B cell (primary cell): ENCODE measurements at regions not wholly inside any gene's neighbourhood (a gene's known extent, or its start where the extent isn't known, plus 50 kb on each side); places are given as distances from the start of the nearest gene placed in this dataset.

ENCODE experiments used
- ATAC-seq: fragments of 200-7000 bp; cut with Tn5 transposase; one replicate; pipeline ENCODE4 v1.10.0; 2021; ENCODE audit warnings: low read depth, mild to moderate bottlenecking, moderate number of reproducible peaks, moderate library complexity
- CTCF ChIA-PET: fragments of 350-600 bp; sonication (Branson Sonifier 250); formaldehyde crosslinking; loops from one replicate; lab custom pipeline; 2021; ENCODE audit warnings: antibody characterized with exemption, inconsistent platforms; lab: Charles Lee
- POLR2A ChIA-PET: fragments of 350-600 bp; sonication (Branson Sonifier 250); formaldehyde crosslinking; loops from one replicate; lab custom pipeline; 2021; ENCODE audit warnings: antibody characterized with exemption; lab: Charles Lee
- DNase-seq: peaks from one replicate; pipeline ENCODE4 v3.0.0; 2013
- H2AFZ ChIP-seq: 2 replicates; pipeline ENCODE4 v1.6.1; 2012; ENCODE audit warnings: mild to moderate bottlenecking, low read depth, low read length; ENCODE audit not compliant: insufficient read depth, poor library complexity, severe bottlenecking
- H3K27ac ChIP-seq, 2 donors: 1 replicate in 1 of 2; 2 replicates in 1 of 2; pipeline ENCODE4 v1.5.1; 2012 to 2013; ENCODE audit warnings: low read length in 2 of 2, mild to moderate bottlenecking in 2 of 2, moderate library complexity in 1 of 2
- H3K27me3 ChIP-seq, 4 experiments: fragments of 200-600 bp in 1 of 4; sonication (generic) in 1 of 4; replicated peaks in 1 of 4; 1 replicate in 2 of 4; 2 replicates in 2 of 4; pipeline versions ENCODE4 v1.6.1 to v1.7.0; 2013 to 2016; ENCODE audit warnings: low read length in 3 of 4, mild to moderate bottlenecking in 2 of 4, mixed read lengths in 1 of 4, moderate library complexity in 1 of 4; ENCODE audit not compliant: insufficient read depth in 4 of 4, control insufficient read depth in 3 of 4; ENCODE audit errors: control extremely low read depth in 1 of 4
- H3K36me3 ChIP-seq, 2 experiments: replicated peaks in 1 of 2; 1 replicate in 1 of 2; 2 replicates in 1 of 2; pipeline versions ENCODE4 v1.6.1 to v1.7.1; 2013; ENCODE audit warnings: low read length in 1 of 2; ENCODE audit not compliant: insufficient read depth in 2 of 2, control insufficient read depth in 1 of 2; ENCODE audit errors: control extremely low read depth in 1 of 2, extremely low read depth in 1 of 2
- H3K4me1 ChIP-seq, 2 donors: fragments of 200-600 bp in 1 of 2; sonication (generic) in 1 of 2; 1 replicate in 1 of 2; 2 replicates in 1 of 2; pipeline versions ENCODE4 v1.5.1 to v1.6.1; 2013 to 2017; ENCODE audit warnings: low read length in 2 of 2; ENCODE audit not compliant: control insufficient read depth in 2 of 2, insufficient read depth in 2 of 2
- H3K4me2 ChIP-seq: replicated peaks from 2 replicates; pipeline ENCODE3; 2012; ENCODE audit warnings: mild to moderate bottlenecking, low read depth, low read length; ENCODE audit not compliant: poor library complexity, severe bottlenecking
- H3K4me3 ChIP-seq, 5 experiments: fragments of 200-600 bp in 1 of 5; sonication (generic) in 1 of 5; 1 replicate in 3 of 5; 2 replicates in 2 of 5; pipeline versions ENCODE4 v1.5.1 to v1.7.0; 2011 to 2016; ENCODE audit warnings: low read length in 4 of 5, mild to moderate bottlenecking in 4 of 5, low read depth in 2 of 5, control low read depth in 1 of 5, moderate library complexity in 1 of 5; ENCODE audit not compliant: insufficient read depth in 1 of 5; ENCODE audit errors: control extremely low read depth in 1 of 5, extremely low read depth in 1 of 5
- H3K79me2 ChIP-seq: fragments of 200-600 bp; sonication (generic); one replicate; pipeline ENCODE4 v1.6.0; 2016; ENCODE audit warnings: low read length; ENCODE audit not compliant: control insufficient read depth, insufficient read depth
- H3K9ac ChIP-seq: fragments of 200-600 bp; sonication (generic); 2 replicates; pipeline ENCODE4 v1.6.1; 2017; ENCODE audit warnings: mild to moderate bottlenecking, low read length, moderate library complexity
- H3K9me3 ChIP-seq, 3 donors: one replicate each; pipeline versions ENCODE4 v1.6.1 to v1.7.1; 2013; ENCODE audit warnings: low read length in 2 of 3; ENCODE audit not compliant: control insufficient read depth in 2 of 3, insufficient read depth in 1 of 3; ENCODE audit errors: control extremely low read depth in 1 of 3
- H4K20me1 ChIP-seq: 2 replicates; pipeline ENCODE4 v1.6.0; 2012; ENCODE audit warnings: mild to moderate bottlenecking, low read length; ENCODE audit not compliant: insufficient read depth, control insufficient read depth, poor library complexity, severe bottlenecking
- H3K27ac Mint-ChIP-seq: one replicate; pipeline ENCODE4 v1.8.0; 2021; ENCODE audit warnings: mixed read lengths
- H3K27me3 Mint-ChIP-seq: one replicate; pipeline ENCODE4 v1.8.0; 2021; ENCODE audit warnings: mixed read lengths
- H3K4me1 Mint-ChIP-seq: one replicate; pipeline ENCODE4 v1.8.0; 2021; ENCODE audit warnings: mixed read lengths
- H3K4me3 Mint-ChIP-seq: one replicate; pipeline ENCODE4 v1.8.0; 2021; ENCODE audit warnings: mixed read lengths
- H3K9me3 Mint-ChIP-seq: one replicate; pipeline ENCODE4 v1.8.0; 2022; ENCODE audit warnings: mixed read lengths; ENCODE audit not compliant: insufficient read depth
- EZH2 ChIP-seq: IDR thresholded peaks from 2 replicates; pipeline ENCODE4 v1.6.1; 2012; ENCODE audit warnings: borderline replicate concordance, low read depth, mild to moderate bottlenecking, moderate library complexity, low read length; ENCODE audit not compliant: insufficient read depth, poor library complexity, severe bottlenecking
- WGBS: methylation state at CpG from one replicate; pipeline ENCODE4 v1.1.5; 2013; ENCODE audit warnings: missing lambda C conversion rate; ENCODE audit not compliant: insufficient coverage; 5-methylcytosine and 5-hydroxymethylcytosine counted together
- intact Hi-C: fragments of 100-400 bp; cut with micrococcal nuclease; formaldehyde crosslinking; loops from one replicate; pipeline ENCODE4 v1.10.0; 2022
- TF ChIP-seq, protein P1 (sequence below): fragments of 200-600 bp; IDR thresholded peaks from one replicate; pipeline ENCODE4 v1.8.0; 2022; ENCODE audit warnings: antibody characterized with exemption, mild to moderate bottlenecking

DNA sequence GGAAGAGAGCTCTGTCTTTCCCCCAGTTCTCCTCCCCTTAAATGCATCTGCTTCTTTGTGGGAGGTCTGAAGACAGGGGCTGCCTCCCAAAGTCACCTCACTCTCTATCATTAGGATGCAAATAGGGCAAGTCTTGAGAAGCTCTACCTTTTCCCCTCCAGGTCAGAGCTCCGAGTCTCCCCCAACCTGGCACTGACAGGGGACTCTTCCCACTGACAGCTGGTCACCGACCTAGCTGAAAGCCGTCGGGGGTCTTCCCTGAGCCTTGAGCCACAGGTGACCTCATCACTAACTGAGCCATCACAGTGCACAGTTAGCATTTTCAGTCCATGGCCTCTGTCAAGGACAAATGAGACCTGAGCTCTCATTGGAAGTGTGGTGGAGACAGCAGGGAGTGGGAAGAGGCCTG, 386.7 kb downstream of the HACE1 start:
- CTCF ChIA-PET = no interaction called here
- WGBS = 60% methylated on average over 4 of the region's 4 CpGs
- Mint-ChIP-seq H3K27me3 (no peaks in the 10 kb centered on the region), H3K4me1 (no peaks in the 10 kb centered on the region), H3K27ac (no peak overlapping the region), H3K4me3 (no peak overlapping the region), H3K9me3 (no peaks in the 10 kb centered on the region)
- Histone ChIP-seq H3K79me2 (no peaks in the 10 kb centered on the region), H3K27ac (no peak overlapping the region), H3K27me3 (no peaks in the 10 kb centered on the region), H3K4me2 (no peak overlapping the region), H2AFZ (no peak overlapping the region), H3K4me3 (no peak overlapping the region), H3K4me1 (no peaks in the 10 kb centered on the region), H3K36me3 (no peaks in the 10 kb centered on the region), H4K20me1 (no peaks in the 10 kb centered on the region), H3K9ac (no peak overlapping the region), H3K9me3 (no peaks in the 10 kb centered on the region)
- TF ChIP-seq, protein P1, sequence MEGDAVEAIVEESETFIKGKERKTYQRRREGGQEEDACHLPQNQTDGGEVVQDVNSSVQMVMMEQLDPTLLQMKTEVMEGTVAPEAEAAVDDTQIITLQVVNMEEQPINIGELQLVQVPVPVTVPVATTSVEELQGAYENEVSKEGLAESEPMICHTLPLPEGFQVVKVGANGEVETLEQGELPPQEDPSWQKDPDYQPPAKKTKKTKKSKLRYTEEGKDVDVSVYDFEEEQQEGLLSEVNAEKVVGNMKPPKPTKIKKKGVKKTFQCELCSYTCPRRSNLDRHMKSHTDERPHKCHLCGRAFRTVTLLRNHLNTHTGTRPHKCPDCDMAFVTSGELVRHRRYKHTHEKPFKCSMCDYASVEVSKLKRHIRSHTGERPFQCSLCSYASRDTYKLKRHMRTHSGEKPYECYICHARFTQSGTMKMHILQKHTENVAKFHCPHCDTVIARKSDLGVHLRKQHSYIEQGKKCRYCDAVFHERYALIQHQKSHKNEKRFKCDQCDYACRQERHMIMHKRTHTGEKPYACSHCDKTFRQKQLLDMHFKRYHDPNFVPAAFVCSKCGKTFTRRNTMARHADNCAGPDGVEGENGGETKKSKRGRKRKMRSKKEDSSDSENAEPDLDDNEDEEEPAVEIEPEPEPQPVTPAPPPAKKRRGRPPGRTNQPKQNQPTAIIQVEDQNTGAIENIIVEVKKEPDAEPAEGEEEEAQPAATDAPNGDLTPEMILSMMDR = no peak
- TF ChIP-seq EZH2 = no peak
- POLR2A ChIA-PET = no interaction called here
- intact Hi-C loops = no loop called here
- no peak for DNase-seq
- ATAC-seq = no peak

DNA sequence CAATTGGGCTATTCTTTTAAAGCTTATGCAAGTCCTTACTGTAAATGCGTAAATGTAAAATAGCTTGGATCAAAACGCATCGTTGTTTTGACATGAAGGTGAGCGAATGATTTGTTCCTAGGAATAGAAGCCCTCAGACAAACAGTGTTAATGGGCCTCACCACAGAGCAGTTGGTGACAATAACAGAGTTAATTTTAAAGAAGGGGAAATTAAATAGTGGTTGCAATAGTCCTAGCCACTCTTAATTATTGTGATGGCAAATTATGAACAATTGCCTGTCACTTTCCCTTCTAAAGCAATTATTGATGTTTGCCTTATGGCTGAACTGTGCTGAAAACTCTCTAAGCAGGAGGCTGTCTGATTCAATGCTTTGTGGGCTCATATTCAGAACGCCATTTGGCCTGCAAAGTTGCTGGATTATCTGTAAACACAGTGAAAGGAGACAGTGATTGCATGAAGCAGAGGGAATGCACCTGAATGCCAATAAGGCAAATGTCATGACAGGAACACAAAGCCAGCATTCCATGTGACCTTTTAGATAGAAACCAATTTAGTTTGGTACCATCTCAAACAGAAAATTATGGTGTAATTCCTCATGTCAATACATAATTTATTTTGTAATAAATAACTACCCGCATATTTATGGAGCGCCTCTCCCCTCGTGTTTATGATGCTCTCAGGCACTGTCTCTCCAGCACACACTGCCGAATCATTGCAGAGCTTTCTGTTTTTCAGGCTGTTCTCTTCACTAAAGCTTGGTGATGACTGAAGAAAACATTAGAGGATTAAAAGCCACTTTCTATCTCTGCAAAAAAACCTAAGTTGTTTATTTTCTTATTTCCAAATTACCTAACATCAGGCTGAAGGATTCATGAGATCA, 387.5 kb downstream of the HACE1 start:
- H3K27ac ChIP-seq = no peak overlapping the region
- ATAC-seq (no peak), DNase-seq (no peak)
- H3K4me1 ChIP-seq = no peaks in the 10 kb centered on the region
- H3K4me2 ChIP-seq = no peak overlapping the region
- H3K36me3 ChIP-seq = no peaks in the 10 kb centered on the region
- TF ChIP-seq EZH2 = no peak
- TF ChIP-seq, protein P1 = no peak
- H3K79me2 ChIP-seq = no peaks in the 10 kb centered on the region
- H3K9me3 Mint-ChIP-seq = no peaks in the 10 kb centered on the region
- no peaks in the 10 kb centered on the region for H3K27me3 Mint-ChIP-seq
- no peaks in the 10 kb centered on the region for H4K20me1 ChIP-seq
- no peak overlapping the region for H3K27ac Mint-ChIP-seq
- ChIA-PET POLR2A (no interaction called here), CTCF (no interaction called here)
- no peak overlapping the region for H3K4me3 Mint-ChIP-seq
- H2AFZ ChIP-seq = no peak overlapping the region
- H3K9ac ChIP-seq = no peak overlapping the region
- no peaks in the 10 kb centered on the region for H3K27me3 ChIP-seq
- no peaks in the 10 kb centered on the region for H3K9me3 ChIP-seq
- 75% methylated on average over 5 of the region's 9 CpGs for WGBS
- intact Hi-C loops = no loop called here
- H3K4me1 Mint-ChIP-seq = no peaks in the 10 kb centered on the region
- no peak overlapping the region for H3K4me3 ChIP-seq
